OCI-LY1 (cell line): ENCODE measurements at regions not wholly inside any gene's neighbourhood (a gene's known extent, or its start where the extent isn't known, plus 50 kb on each side); places are given as distances from the start of the nearest gene placed in this dataset.

Experiments used
- H2AFZ ChIP-seq: fragments of 200-600 bp; sonication (generic), shearing (Covaris generic); 2 replicates; pipeline ENCODE4 v1.6.0; 2014; ENCODE audit warnings: antibody characterized with exemption, mild to moderate bottlenecking, low read length
- H3F3A ChIP-seq: fragments of 200-600 bp; sonication (generic), shearing (Covaris generic); 2 replicates; pipeline ENCODE4 v1.6.0; 2014; ENCODE audit warnings: mild to moderate bottlenecking, antibody characterized with exemption, low read length, moderate library complexity; ENCODE audit not compliant: insufficient read depth
- H3K27ac ChIP-seq: fragments of 200-600 bp; sonication (generic); 2 replicates; pipeline ENCODE4 v1.5.1; 2014; ENCODE audit warnings: low read length, mixed run types, mild to moderate bottlenecking, low read depth; ENCODE audit not compliant: poor library complexity, severe bottlenecking
- H3K27me3 ChIP-seq: fragments of 200-600 bp; sonication (generic); 2 replicates; pipeline ENCODE4 v1.6.0; 2014; ENCODE audit warnings: antibody characterized with exemption, mild to moderate bottlenecking, low read length, moderate library complexity; ENCODE audit not compliant: insufficient read depth
- H3K36me3 ChIP-seq: fragments of 200-600 bp; sonication (generic); 2 replicates; pipeline ENCODE4 v1.6.1; 2014; ENCODE audit warnings: mild to moderate bottlenecking, antibody characterized with exemption, low read length, moderate library complexity, mixed read lengths; ENCODE audit not compliant: insufficient read depth
- H3K4me1 ChIP-seq: fragments of 200-600 bp; sonication (generic); 2 replicates; pipeline ENCODE4 v1.5.1; 2014; ENCODE audit warnings: mild to moderate bottlenecking, low read length, moderate library complexity; ENCODE audit not compliant: insufficient read depth, severe bottlenecking
- H3K4me2 ChIP-seq: fragments of 200-600 bp; sonication (generic), shearing (Covaris generic); 2 replicates; pipeline ENCODE4 v1.6.1; 2014; ENCODE audit warnings: low read length
- H3K4me3 ChIP-seq: fragments of 200-600 bp; sonication (generic); 2 replicates; pipeline ENCODE4 v1.5.1; 2014; ENCODE audit warnings: low read length, low read depth, mild to moderate bottlenecking, mixed read lengths; ENCODE audit not compliant: poor library complexity, severe bottlenecking
- H3K79me2 ChIP-seq: fragments of 200-600 bp; shearing (Covaris generic); 2 replicates; pipeline ENCODE4 v1.6.1; 2016; ENCODE audit warnings: mixed run types, low read length, mixed read lengths; ENCODE audit not compliant: insufficient read depth
- H3K9ac ChIP-seq: fragments of 200-600 bp; sonication (generic), shearing (Covaris generic); 2 replicates; pipeline ENCODE4 v1.6.1; 2014; ENCODE audit warnings: mild to moderate bottlenecking, low read length, mixed read lengths
- H3K9me2 ChIP-seq: fragments of 200-600 bp; sonication (generic), shearing (Covaris generic); 2 replicates; pipeline ENCODE4 v1.6.1; 2014; ENCODE audit warnings: low read depth, mild to moderate bottlenecking, low read length, mixed read lengths
- H3K9me3 ChIP-seq: fragments of 200-600 bp; shearing (Covaris generic); 2 replicates; pipeline ENCODE4 v1.6.1; 2014; ENCODE audit warnings: low read length, mixed read lengths
- H4K20me1 ChIP-seq: fragments of 200-600 bp; sonication (generic), shearing (Covaris generic); 2 replicates; pipeline ENCODE4 v1.6.0; 2016; ENCODE audit warnings: mild to moderate bottlenecking, low read length; ENCODE audit not compliant: insufficient read depth
- CTCF ChIP-seq: fragments of 200-600 bp; sonication (generic), shearing (Covaris generic); IDR thresholded peaks from 2 replicates; pipeline ENCODE4 v1.5.1; 2017; ENCODE audit warnings: mild to moderate bottlenecking, antibody characterized with exemption, low read length, moderate library complexity, mixed read lengths
- EZH2 ChIP-seq: fragments of 200-600 bp; sonication (generic), shearing (Covaris generic); IDR thresholded peaks from 2 replicates; pipeline ENCODE4 v1.8.0; 2017; ENCODE audit warnings: borderline replicate concordance, mixed run types, mild to moderate bottlenecking, antibody characterized with exemption, low read length, moderate library complexity, mixed read lengths

GRCh38 chr13:76795701-76796695 is 90.2 kb downstream of the KCTD12 start:
- no peak overlapping the region for H3K9ac ChIP-seq
- no peak overlapping the region for H3K27ac ChIP-seq
- no peaks in the 10 kb centered on the region for H3K36me3 ChIP-seq
- no peaks in the 10 kb centered on the region for H3F3A ChIP-seq
- H3K9me3 ChIP-seq, result no peaks in the 10 kb centered on the region
- no peaks in the 10 kb centered on the region for H3K79me2 ChIP-seq
- no peaks in the 10 kb centered on the region for H4K20me1 ChIP-seq
- H2AFZ ChIP-seq, result no peak overlapping the region
- no peaks in the 10 kb centered on the region for H3K9me2 ChIP-seq
- H3K4me2 ChIP-seq, result no peak overlapping the region
- H3K4me1 ChIP-seq, result no peaks in the 10 kb centered on the region
- H3K4me3 ChIP-seq, result no peak overlapping the region
- H3K27me3 ChIP-seq, result no peaks in the 10 kb centered on the region
- TF ChIP-seq CTCF (no peak), EZH2 (no peak)

GRCh38 chr13:76792731-76793347 is 93.4 kb downstream of the KCTD12 start:
- no peak for TF ChIP-seq EZH2
- TF ChIP-seq CTCF, result no peak
- H4K20me1 ChIP-seq, result no peaks in the 10 kb centered on the region
- H3K9me2 ChIP-seq, result no peaks in the 10 kb centered on the region
- H3K4me3 ChIP-seq, result no peak overlapping the region
- H3K36me3 ChIP-seq, result no peaks in the 10 kb centered on the region
- no peaks in the 10 kb centered on the region for H3K4me1 ChIP-seq
- no peak overlapping the region for H2AFZ ChIP-seq
- no peak overlapping the region for H3K27ac ChIP-seq
- H3K9me3 ChIP-seq, result no peaks in the 10 kb centered on the region
- no peaks in the 10 kb centered on the region for H3K79me2 ChIP-seq
- H3F3A ChIP-seq, result no peaks in the 10 kb centered on the region
- H3K27me3 ChIP-seq, result no peaks in the 10 kb centered on the region
- H3K9ac ChIP-seq, result no peak overlapping the region
- H3K4me2 ChIP-seq, result no peak overlapping the region

- no peaks in the 10 kb centered on the region for H3K9me3 ChIP-seq
- no peaks in the 10 kb centered on the region for H3F3A ChIP-seq
- no peaks in the 10 kb centered on the region for H3K27me3 ChIP-seq
- H3K27ac ChIP-seq, result no peak overlapping the region
- H3K79me2 ChIP-seq, result no peaks in the 10 kb centered on the region
- H3K4me1 ChIP-seq, result no peaks in the 10 kb centered on the region
- no peak overlapping the region for H2AFZ ChIP-seq
- H3K4me2 ChIP-seq, result no peak overlapping the region
- H3K9me2 ChIP-seq, result no peaks in the 10 kb centered on the region
- no peaks in the 10 kb centered on the region for H3K36me3 ChIP-seq
- H3K9ac ChIP-seq, result no peak overlapping the region
- TF ChIP-seq CTCF, result no peak
- TF ChIP-seq EZH2, result no peak
- H4K20me1 ChIP-seq, result no peaks in the 10 kb centered on the region
- H3K4me3 ChIP-seq, result no peak overlapping the region
Observed at GRCh38 chr13:76790980-76791819, 95.0 kb downstream of the KCTD12 start.
